ENCODE measurements at regions not wholly inside any gene's neighbourhood (a gene's known extent, or its start where the extent isn't known, plus 50 kb on each side); places are given as distances from the start of the nearest gene placed in this dataset.

GRCh38 chr17:5785338-5785737, 201.0 kb upstream of the NLRP1 start:
- no peak for TF ChIP-seq TAF1 (IDR thresholded peaks at IDR 0.05; ENCODE audit: low read depth)
- TF ChIP-seq ZBTB7A (IDR thresholded peaks at IDR 0.05; ENCODE audit: low read depth) = no peak
- no peak for TF ChIP-seq FOXM1 (IDR thresholded peaks at IDR 0.05; ENCODE audit: borderline replicate concordance, low read depth)
- TF ChIP-seq USF1 (IDR thresholded peaks at IDR 0.05) = no peak
- no peak for TF ChIP-seq YY1 (IDR thresholded peaks at IDR 0.05; ENCODE audit: low read depth)
- TF ChIP-seq MAX (IDR thresholded peaks at IDR 0.05) = no peak
- no peak for TF ChIP-seq TEAD4 (IDR thresholded peaks at IDR 0.05)
- TF ChIP-seq CEBPB (IDR thresholded peaks at IDR 0.05) = no peak
- no peak for TF ChIP-seq NFIC (IDR thresholded peaks at IDR 0.05)
- no peak for TF ChIP-seq CREB1 (IDR thresholded peaks at IDR 0.05; ENCODE audit: low read depth)
- TF ChIP-seq REST (IDR thresholded peaks at IDR 0.05; ENCODE audit: low read depth) = no peak
- no peak for TF ChIP-seq EGR1 (IDR thresholded peaks at IDR 0.05)
- TF ChIP-seq RAD21 (IDR thresholded peaks at IDR 0.05; ENCODE audit: low read depth) = no peak
- no peak for TF ChIP-seq EP300 (IDR thresholded peaks at IDR 0.05; ENCODE audit: borderline replicate concordance)
- no peak for TF ChIP-seq TCF12 (IDR thresholded peaks at IDR 0.05; ENCODE audit: low read depth)

GRCh38 chr17:5785867-5786509, 201.7 kb upstream of the NLRP1 start:
- TF ChIP-seq TCF12 (IDR thresholded peaks at IDR 0.05; ENCODE audit: low read depth) (no peak), TEAD4 (IDR thresholded peaks at IDR 0.05) (no peak), ZBTB7A (IDR thresholded peaks at IDR 0.05; ENCODE audit: low read depth) (no peak), MAX (IDR thresholded peaks at IDR 0.05) (no peak)

- TF ChIP-seq NFIC (IDR thresholded peaks at IDR 0.05) = no peak
- no peak for TF ChIP-seq TEAD4 (IDR thresholded peaks at IDR 0.05)
- no peak for TF ChIP-seq YY1 (IDR thresholded peaks at IDR 0.05; ENCODE audit: low read depth)
- TF ChIP-seq RAD21 (IDR thresholded peaks at IDR 0.05; ENCODE audit: low read depth) = no peak
- no peak for TF ChIP-seq ZBTB7A (IDR thresholded peaks at IDR 0.05; ENCODE audit: low read depth)
- no peak for TF ChIP-seq TCF12 (IDR thresholded peaks at IDR 0.05; ENCODE audit: low read depth)
- TF ChIP-seq EP300 (IDR thresholded peaks at IDR 0.05; ENCODE audit: borderline replicate concordance) = no peak
- no peak for TF ChIP-seq CEBPB (IDR thresholded peaks at IDR 0.05)
- no peak for TF ChIP-seq EGR1 (IDR thresholded peaks at IDR 0.05)
- TF ChIP-seq CREB1 (IDR thresholded peaks at IDR 0.05; ENCODE audit: low read depth) = no peak
- no peak for TF ChIP-seq FOXM1 (IDR thresholded peaks at IDR 0.05; ENCODE audit: borderline replicate concordance, low read depth)
- no peak for TF ChIP-seq USF1 (IDR thresholded peaks at IDR 0.05)
- no peak for TF ChIP-seq REST (IDR thresholded peaks at IDR 0.05; ENCODE audit: low read depth)
- no peak for TF ChIP-seq MAX (IDR thresholded peaks at IDR 0.05)
- TF ChIP-seq TAF1 (IDR thresholded peaks at IDR 0.05; ENCODE audit: low read depth) = no peak
These were observed 202.2 kb upstream of the NLRP1 start for GRCh38 chr17:5786510-5786875.

GRCh38 chr17:5788266-5788900, 204.1 kb upstream of the NLRP1 start:
- TF ChIP-seq TCF12 (IDR thresholded peaks at IDR 0.05; ENCODE audit: low read depth) = no peak
- TF ChIP-seq ZBTB7A (IDR thresholded peaks at IDR 0.05; ENCODE audit: low read depth) = no peak
- no peak for TF ChIP-seq FOXM1 (IDR thresholded peaks at IDR 0.05; ENCODE audit: borderline replicate concordance, low read depth)
- no peak for TF ChIP-seq REST (IDR thresholded peaks at IDR 0.05; ENCODE audit: low read depth)
- no peak for TF ChIP-seq RAD21 (IDR thresholded peaks at IDR 0.05; ENCODE audit: low read depth)
- no peak for TF ChIP-seq NFIC (IDR thresholded peaks at IDR 0.05)
- no peak for TF ChIP-seq YY1 (IDR thresholded peaks at IDR 0.05; ENCODE audit: low read depth)
- no peak for TF ChIP-seq TAF1 (IDR thresholded peaks at IDR 0.05; ENCODE audit: low read depth)
- TF ChIP-seq EGR1 (IDR thresholded peaks at IDR 0.05) = no peak
- no peak for TF ChIP-seq MAX (IDR thresholded peaks at IDR 0.05)

Data from Ishikawa (cell line).